ENCODE measurements at regions not wholly inside any gene's neighbourhood (a gene's known extent, or its start where the extent isn't known, plus 50 kb on each side); places are given as distances from the start of the nearest gene placed in this dataset.

DNA sequence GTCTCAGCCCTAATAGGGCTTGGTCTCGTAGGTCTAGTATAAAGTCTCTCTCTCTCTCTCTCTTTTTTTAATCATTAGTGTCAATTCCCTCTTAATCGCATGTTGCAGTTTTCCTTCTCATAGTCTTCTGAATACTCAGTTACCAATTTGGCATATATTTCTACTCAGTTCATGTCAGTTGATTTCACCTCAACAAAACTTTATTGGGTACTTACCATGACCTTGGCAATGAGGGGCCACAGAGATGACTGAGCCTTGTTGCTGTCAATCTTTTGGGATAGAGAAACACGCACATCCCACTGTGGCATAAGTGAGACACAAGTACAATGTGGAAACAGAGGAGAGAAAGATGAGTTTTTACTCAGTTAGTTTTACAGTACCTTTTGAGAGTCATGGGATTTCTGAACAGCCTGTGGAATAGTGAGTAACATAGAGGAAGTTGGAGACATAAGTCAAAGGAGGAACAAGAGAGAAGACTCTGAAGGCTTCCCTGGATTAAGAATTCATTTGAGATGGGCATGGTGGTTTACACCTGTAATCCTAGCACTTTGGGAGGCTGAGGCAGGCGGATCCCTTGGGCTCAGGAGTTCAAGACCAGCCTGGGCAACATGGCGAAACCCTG lies 150.2 kb upstream of the CBLB start:
- in situ Hi-C loops (cut with MboI; ENCODE audit: low sequenced_read_pairs), result no loop called here

DNA sequence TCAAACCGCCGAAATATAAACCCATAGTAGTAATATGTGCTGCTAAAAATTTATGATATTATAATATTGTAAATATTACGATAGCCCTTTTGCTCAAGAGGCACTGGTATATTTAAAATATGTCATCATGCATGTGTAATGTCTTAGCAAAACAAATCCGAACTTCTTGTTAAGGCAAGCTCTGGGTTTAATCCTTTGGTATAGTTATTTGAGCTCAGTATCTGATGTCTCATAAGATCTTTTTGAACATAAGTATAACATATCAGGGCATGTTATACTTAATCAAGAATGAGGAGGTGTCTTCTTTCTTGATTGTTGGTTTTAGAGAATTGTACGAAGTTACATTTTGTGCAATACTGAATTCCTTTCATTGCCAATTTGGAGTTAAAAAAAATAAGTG lies 154.1 kb upstream of the CBLB start:
- in situ Hi-C loops (cut with MboI; ENCODE audit: low sequenced_read_pairs), result no loop called here

DNA sequence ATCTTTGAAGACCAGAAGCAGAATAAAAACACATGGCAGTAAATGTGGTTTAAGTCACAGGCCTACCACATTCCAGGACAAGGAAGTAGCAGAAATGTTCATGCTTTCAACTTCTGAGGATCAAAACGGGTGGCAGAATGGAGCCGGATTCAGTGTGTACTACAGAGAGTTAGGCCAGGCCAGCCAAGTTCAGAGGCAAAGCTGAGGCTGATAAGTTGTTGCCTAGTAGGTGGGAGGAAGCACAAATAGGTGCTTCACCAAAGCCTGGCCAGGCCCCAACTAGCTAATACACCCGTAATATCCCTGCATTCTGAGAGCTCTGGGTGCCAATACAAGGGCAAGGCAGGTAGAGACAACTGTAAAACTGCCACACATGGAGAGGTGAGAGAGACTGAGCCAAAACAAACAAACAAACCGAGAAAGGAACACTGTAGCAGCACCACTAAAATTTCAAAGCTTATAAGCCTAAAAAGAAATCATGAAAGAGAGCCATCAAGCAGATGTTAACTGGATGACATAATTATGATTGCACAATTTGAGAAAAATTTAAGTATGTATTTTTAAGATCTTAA lies 156.4 kb upstream of the CBLB start:
- in situ Hi-C loops (cut with MboI; ENCODE audit: low sequenced_read_pairs), result no loop called here

DNA sequence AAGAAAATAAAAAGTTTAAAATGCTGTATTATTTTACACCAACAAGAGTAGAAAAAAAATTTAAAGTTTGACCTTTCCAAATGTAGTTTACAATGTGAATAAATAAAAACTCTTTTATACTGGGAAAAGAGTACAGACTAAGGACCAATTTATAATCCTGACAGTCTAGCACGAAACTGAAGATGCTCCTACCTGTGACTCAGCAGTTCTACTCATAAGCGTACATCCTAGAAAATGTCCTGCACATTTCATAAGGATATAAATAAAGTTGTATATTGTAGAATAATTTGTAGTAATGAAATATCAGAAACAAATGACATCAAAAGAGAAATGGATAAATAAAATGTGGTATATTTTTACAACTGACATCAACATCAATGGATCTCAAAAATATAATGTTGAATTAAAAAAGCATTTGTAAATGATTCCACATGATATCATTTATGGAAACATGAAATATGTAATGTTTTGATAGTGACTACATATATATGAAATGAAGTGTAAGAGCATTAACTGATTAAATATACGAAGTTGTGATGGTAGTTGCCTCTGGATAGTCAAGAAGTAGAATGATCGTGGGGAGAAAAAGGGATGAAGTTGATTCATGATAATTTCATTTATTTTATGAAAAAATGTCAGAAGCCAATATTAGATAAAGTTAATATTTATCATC lies 161.3 kb upstream of the CBLB start:
- in situ Hi-C loops (cut with MboI; ENCODE audit: low sequenced_read_pairs), result no loop called here

DNA sequence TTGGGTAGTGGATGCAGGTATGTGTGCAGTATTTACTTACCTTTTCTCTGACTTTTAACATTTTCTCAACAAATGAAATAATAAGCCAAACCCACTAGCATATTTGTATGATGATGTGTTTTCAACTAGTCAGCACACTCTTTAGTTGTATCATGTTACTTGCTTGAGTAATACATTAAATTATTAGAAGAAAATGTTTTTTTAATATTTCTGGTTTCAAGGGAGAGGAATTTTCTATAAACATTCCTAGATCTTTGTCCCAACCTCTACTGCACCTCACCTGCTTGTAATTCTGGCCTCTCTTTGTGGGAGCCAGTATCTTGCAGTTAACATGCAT lies 161.8 kb upstream of the CBLB start:
- in situ Hi-C loops (cut with MboI; ENCODE audit: low sequenced_read_pairs), result no loop called here

DNA sequence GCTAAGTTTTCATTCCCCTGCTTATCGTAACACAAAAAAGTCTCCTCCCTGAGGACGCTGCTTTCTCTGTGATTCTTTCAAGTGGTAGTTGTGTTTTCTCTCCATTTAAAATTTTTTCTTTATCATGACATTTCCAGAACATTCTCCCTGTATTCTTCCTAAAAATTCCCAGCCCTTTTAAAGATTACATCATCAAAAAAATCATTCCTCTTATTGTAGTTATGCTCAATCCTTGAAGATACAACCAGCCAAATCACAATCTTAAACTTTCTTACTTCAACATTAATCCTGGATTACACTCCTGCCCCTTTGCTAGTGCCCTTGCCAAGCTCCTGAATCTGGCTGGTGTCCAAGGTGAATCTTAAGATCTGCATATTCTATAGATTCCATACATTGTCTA lies 163.7 kb upstream of the CBLB start:
- in situ Hi-C loops (cut with MboI; ENCODE audit: low sequenced_read_pairs), result no loop called here

DNA sequence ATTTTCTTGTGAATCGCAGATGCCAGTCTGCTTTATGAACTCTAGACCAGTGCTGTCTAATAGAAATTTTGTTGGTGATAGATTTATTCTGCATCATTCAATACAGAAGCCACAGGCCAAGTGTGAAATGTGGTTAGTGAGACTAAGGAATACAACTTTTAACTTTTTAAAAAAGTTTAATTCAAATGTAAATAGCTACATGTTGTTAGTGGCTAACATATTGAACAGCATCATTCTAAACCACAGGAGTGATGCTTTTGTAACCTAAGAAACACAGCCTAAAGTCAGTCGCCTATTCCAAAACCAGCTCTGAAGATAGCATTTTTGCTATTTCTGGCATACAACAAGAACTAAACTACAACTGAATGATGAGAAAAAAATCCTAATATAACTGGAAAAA lies 164.8 kb upstream of the CBLB start:
- in situ Hi-C loops (cut with MboI; ENCODE audit: low sequenced_read_pairs), result no loop called here

DNA sequence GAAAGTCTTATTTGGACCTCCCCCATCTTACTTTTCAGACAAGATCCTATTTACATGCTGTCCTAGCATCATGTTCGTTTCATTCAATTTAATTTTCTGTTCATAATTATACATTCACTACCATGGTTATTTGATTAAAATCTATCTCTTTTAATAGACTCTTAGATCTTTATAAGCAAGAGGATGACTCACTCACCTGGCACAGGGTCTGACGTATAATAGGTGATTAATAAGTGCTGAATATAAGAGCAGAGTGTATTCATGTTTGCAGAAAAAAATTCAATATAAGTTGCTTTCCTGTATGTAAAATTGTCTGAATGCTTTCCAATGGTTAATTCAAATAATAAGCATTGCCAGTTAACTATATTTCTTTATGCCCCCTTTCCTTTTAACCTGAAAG lies 165.5 kb upstream of the CBLB start:
- in situ Hi-C loops (cut with MboI; ENCODE audit: low sequenced_read_pairs), result no loop called here

DNA sequence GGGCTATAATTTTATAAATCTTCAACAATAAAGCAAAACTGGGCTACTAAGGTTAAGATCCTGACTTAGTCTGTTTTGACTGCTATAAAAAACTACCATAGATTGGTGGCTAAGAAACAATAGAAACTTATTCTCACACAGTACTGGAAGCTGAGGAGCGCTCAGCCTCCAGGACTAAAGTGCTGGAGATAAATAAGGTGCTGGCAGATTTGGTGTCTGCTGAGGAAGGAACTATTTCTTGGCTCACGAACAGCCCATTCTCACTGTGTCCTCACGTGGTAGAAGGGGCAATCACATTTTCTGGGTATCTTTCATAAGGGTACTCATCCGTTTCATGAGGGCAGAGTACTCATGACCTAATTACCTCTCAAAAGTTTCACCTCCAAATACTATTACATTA lies 166.8 kb upstream of the CBLB start:
- in situ Hi-C loops (cut with MboI; ENCODE audit: low sequenced_read_pairs), result no loop called here

DNA sequence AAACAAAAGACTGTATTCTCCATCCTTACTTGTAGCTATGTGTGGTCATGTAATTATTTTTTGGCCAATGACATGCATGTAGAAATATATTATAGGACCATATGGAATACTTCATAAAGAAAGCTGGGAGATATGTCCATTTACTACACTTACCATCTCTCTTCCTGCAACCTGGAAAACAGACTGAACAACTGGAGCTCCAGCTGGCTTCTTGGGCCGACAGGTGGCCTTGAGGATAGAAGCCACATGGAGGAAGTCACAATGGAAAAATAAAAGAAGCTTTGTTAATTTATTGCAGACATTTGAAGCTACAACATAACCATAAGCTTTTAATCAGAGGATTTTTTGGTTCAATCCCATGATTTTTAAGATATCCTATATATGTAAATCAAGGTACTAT lies 167.9 kb upstream of the CBLB start:
- in situ Hi-C loops (cut with MboI; ENCODE audit: low sequenced_read_pairs), result no loop called here

DNA sequence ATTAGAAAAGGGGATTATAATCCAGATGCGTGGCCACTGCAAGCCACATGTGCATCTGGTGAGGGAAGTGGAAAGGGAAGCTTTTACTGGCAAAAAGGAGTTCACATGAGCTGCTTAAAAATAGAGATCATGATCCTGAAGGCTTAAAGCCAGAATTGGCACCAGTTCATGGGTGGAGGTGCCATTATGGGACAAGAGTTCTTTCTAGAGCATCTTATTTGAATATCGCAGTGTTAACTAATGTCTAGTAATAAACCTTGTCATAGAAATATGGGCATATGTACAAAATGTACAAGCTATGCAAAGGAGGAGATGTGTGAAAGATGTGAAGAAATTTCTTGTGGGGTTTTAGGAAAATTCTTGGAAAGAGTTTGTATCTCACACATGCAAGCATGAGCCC lies 178.4 kb upstream of the CBLB start:
- in situ Hi-C loops (cut with MboI; ENCODE audit: low sequenced_read_pairs), result no loop called here

DNA sequence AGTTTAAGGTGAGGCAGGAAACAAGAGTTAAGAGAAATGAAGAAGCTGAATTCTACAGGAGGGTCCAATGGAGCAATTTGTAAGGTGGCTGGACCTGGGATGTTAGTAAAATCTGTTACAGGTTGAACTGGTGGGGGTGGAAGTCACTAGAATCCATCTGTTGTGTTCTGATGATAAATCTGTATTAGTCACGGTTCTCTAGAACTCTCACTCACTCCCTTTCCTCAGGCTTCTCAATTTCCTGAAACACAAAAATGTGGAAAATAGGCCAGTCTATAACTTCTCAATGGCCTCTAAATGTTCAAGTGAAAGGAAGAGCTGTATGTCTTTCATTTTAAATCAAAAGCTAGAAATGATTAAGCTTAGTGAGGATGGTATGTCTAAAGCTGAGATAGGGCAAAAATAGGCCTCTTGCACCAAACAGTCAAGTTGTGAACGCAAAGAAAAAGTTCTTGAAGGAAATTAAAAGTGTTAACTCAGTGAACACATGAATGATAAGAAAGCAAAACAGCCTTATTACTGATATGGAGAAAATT lies 180.2 kb upstream of the CBLB start:
- in situ Hi-C loops (cut with MboI; ENCODE audit: low sequenced_read_pairs), result no loop called here

DNA sequence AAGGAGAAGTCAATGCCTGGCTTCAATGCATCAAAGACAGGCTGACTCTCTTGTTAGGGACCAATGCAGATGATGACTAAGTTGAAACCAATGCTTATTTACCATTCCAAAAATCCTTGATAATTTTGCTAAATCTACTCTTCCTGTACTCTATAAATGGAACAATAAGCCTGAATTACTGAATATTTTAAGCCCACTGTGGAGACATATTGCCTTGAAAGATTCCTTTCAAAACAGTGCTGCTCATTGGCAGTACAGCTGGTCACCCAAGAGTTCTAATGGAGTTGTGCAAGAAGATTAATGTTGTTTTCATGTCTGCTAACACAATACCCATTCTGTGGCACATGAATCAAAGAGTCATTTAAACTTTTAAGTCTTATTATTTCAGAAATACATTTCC lies 181.0 kb upstream of the CBLB start:
- in situ Hi-C loops (cut with MboI; ENCODE audit: low sequenced_read_pairs), result no loop called here

DNA sequence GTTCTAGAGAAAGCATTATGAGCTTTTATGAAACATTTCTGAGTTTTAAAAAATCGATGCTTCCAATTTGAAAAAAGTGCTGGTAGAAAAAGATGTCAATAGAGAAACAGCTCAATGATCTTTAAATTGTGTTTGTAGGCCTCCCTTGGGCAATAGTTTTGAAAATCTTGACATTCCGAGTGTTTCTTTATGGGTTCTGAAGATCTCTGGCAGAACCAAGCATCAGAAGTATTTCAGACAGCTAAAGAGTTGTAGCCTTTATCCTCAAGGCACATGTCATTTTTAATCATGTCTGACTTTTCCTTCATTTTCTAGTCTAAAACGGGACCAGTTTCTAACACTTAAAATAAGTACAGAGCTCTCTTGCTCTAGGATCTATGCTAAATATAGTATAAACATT lies 188.1 kb upstream of the CBLB start:
- in situ Hi-C loops (cut with MboI; ENCODE audit: low sequenced_read_pairs), result no loop called here

DNA sequence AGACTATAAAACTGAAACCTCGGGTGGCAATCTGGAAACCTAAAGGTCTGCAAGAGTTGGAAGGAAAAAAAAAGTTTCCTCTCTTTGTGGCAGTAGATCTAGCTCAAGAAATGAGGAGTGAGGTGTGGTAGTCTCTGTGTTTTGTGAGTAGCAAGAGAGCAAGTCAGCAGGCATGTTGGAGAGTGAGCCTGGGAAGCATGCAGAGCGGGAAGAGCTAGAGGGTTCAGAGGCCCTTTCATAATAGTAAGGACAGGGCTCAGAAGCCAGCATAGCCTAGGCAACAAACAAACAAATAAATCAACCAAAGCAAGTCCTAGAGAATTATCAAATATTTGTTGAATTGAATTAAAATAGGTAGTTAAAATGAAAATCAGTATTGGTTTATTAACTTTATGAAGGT lies 189.7 kb upstream of the CBLB start:
- in situ Hi-C loops (cut with MboI; ENCODE audit: low sequenced_read_pairs), result no loop called here

DNA sequence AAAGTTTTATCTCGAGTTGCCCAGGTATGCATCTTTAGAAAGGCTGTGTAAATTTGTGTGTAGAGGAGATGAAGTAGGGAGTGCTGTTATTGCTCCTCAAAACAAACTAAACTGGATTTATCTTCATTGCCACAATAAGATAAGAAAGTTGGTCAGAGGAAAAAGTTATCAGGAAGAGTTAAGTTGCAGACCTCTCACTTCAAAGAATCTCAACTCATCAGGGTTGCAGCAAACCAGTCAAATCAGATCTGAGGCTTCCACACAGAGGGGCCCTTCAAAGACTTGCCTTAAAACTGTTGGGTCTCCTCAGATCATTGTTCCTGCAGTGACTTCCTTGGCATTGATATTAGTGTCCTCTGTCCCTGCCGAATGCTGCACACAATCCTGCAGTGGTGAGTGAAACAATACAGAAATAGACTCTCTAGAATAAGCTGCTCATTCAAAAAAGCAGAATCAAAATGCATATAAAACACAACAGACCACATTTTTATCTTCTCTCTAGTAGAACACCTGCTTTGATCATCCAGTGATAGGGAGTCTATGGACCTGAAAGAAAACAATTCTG lies 191.2 kb upstream of the CBLB start:
- in situ Hi-C loops (cut with MboI; ENCODE audit: low sequenced_read_pairs), result no loop called here

DNA sequence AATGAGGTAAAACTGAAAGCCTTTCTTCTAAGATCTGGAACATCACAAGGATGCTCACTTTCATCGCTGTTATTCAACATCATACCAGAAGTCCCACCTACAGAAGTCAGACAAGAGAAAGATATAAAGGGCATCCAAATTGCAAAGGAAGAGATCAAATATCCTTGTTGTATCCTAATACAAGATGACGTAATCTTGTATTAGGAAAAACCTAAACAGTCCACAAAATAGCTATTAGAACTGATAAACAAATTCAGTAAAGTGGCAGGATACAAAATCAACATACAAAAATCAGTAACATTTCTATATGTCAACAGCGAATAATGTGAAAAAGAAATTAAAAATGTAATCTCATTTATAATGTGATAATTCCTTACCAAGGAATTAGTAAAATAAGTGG lies 195.1 kb upstream of the CBLB start:
- in situ Hi-C loops (cut with MboI; ENCODE audit: low sequenced_read_pairs), result no loop called here

DNA sequence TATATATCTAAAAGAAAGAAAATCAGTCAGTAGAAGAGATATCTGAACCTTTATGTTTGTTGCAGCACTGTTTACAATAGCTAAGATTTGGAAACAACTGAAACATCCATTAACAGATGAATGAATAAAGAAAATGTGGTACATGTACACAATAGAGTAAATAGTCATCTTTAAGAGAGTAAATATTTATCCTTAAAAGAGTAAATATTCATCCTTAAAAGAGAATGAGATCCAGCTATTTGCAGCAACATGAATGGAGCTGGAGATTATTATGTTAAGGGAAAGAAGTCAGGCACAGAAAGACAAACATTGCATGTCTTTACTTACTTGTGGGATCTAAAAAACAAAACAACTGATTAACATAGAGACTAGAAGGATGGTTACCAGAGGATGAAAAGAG lies 197.0 kb upstream of the CBLB start:
- in situ Hi-C loops (cut with MboI; ENCODE audit: low sequenced_read_pairs), result no loop called here

DNA sequence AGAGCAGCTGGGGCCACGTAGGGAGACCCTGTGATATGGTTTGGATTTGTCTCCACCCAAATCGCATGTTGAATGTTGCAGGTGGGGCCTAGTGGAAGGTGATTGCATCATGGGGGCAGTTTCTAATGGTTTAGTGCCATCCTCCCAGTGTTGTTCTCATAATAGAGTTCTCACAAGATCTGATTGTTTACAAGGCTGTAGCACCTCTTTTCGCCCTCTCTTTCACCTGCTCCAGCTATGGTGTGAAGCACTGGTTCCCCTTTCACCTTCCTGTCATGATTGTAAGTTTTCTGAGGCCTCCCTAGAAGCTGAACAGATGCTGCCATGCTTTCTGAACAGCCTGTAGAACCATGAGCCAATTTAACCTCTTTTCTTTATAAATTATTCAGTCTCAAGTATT lies 198.9 kb upstream of the CBLB start:
- in situ Hi-C loops (cut with MboI; ENCODE audit: low sequenced_read_pairs), result no loop called here

DNA sequence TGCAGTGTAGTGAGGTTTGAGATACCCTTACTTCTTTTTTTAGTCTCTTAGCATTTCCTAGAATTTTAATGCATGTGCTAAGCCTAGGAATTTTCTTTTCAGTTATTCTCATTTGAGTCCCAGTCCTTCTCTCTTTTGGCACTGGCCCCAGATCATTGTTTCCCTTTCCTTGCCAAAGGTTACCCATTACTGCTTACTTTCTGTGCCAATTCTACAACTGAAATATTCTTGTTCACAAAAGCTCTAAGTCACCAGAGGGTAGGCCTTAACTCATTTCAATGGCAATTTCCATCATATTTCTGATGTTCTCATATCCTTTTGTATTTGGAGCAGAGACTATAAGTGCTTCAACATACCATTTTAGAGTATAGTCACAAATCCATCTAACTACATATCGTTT lies 199.6 kb upstream of the CBLB start:
- in situ Hi-C loops (cut with MboI; ENCODE audit: low sequenced_read_pairs), result no loop called here

DNA sequence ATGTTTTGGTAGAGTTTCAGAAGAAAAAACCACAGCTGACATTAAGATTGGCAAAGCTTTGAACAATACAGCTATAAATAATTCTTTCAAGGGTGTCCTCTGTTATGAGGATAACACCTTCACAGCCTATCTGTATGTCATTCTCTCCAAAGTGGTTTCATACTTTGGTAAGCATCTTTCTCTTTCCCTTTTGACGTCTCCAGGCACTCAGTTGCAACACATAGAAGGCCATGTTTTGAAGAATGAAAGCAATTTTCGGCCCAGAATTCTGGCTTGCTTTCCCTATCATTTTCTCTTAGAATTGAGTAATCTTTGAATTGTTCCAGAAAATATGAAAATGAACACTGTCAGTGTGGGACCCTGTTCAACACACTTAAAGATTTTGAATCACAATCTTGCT lies 200.0 kb upstream of the CBLB start:
- in situ Hi-C loops (cut with MboI; ENCODE audit: low sequenced_read_pairs), result no loop called here

DNA sequence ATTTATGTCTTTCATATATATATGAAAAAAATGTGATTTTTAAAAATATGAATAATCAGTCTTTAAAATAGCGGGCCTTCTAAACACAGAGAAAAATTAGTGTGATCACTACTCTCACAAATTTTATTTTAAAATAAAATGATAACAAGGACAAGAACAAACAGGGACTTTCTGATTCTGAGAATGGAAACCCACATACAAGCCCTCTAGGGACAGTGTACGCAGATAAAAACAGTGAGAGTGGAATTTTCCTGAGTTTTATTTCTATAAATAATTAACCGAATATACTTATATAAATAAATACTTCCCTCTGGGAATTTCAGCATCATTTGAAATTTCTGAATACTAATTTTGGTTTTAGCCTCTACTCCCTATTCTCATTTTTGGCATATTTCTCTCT lies 201.4 kb upstream of the CBLB start:
- in situ Hi-C loops (cut with MboI; ENCODE audit: low sequenced_read_pairs), result no loop called here

Data from HL-60/S4 treated with retinoic acid at 250 ng/mL for 4 days and 3 days (cell line).